Peyer's patch (tissue), 4 donors: ENCODE measurements at regions not wholly inside any gene's neighbourhood (a gene's known extent, or its start where the extent isn't known, plus 50 kb on each side); places are given as distances from the start of the nearest gene placed in this dataset.

Experiments used
- CTCF ChIP-seq, 6 experiments: fragments of 450-650 bp in 4 of 6; fragments of 200-600 bp in 2 of 6; sonication (generic) in 1 of 6; IDR thresholded peaks; one replicate each; pipeline ENCODE4 v1.5.1; 2017 to 2019; ENCODE audit warnings: antibody characterized with exemption in 6 of 6, mild to moderate bottlenecking in 3 of 6, moderate library complexity in 1 of 6
- POLR2A ChIP-seq, 2 donors: fragments of 450-650 bp; IDR thresholded peaks; one replicate each; pipeline ENCODE4 v1.5.1; 2017; ENCODE audit warnings: antibody characterized with exemption in 2 of 2, mild to moderate bottlenecking in 2 of 2, moderate library complexity in 2 of 2

GRCh38 chr10:105986912-105987635 lies 1177.4 kb downstream of the SORCS1 start:
- no peak for TF ChIP-seq CTCF (IDR thresholded peaks at IDR 0.05)
- no peak for TF ChIP-seq POLR2A (IDR thresholded peaks at IDR 0.05)
